SK-N-SH (cell line): ENCODE measurements at regions not wholly inside any gene's neighbourhood (a gene's known extent, or its start where the extent isn't known, plus 50 kb on each side); places are given as distances from the start of the nearest gene placed in this dataset.

Experiments used
- CTCF ChIA-PET: fragments of 300-600, 350-600 bp; formaldehyde crosslinking; extraction: SDS; loops from one replicate; lab custom pipeline; 2021; lab: Yijun Ruan, JAX
- POLR2A ChIA-PET: fragments of 350-600 bp; sonication (Branson Sonifier 250); formaldehyde crosslinking; extraction: SDS; loops from one replicate; lab custom pipeline; 2020; ENCODE audit warnings: antibody characterized with exemption, inconsistent platforms; lab: Yijun Ruan, JAX
- DNase-seq: peaks from one replicate; pipeline ENCODE4 v3.0.0; 2012
- H2AFZ ChIP-seq: fragments of 200-600 bp; sonication (generic); 2 replicates; pipeline ENCODE4 v1.8.1; 2016; ENCODE audit warnings: antibody characterized with exemption, mild to moderate bottlenecking, low read depth
- H3F3A ChIP-seq: fragments of 200-600 bp; sonication (generic); replicated peaks from 2 replicates; pipeline ENCODE3; 2016; ENCODE audit warnings: antibody characterized with exemption, mild to moderate bottlenecking; ENCODE audit not compliant: insufficient read depth
- H3K27ac ChIP-seq, 2 experiments: fragments of 200-500 bp in 1 of 2; fragments of 200-600 bp in 1 of 2; sonication (Bioruptor generic) in 1 of 2; sonication (generic), shearing (Covaris generic) in 1 of 2; 2 replicates each; pipeline versions ENCODE4 v1.5.1 to v1.6.1; 2014 to 2016; ENCODE audit warnings: low read depth in 2 of 2, inconsistent platforms in 1 of 2, low read length in 1 of 2, mild to moderate bottlenecking in 1 of 2, mixed read lengths in 1 of 2
- H3K27me3 ChIP-seq: fragments of 200-600 bp; sonication (generic), shearing (Covaris generic); 2 replicates; pipeline ENCODE4 v1.6.1; 2016; ENCODE audit warnings: mixed run types; ENCODE audit not compliant: insufficient read depth
- H3K36me3 ChIP-seq, 2 experiments: fragments of 200-500 bp in 1 of 2; fragments of 200-600 bp in 1 of 2; sonication (Bioruptor generic) in 1 of 2; sonication (generic) in 1 of 2; replicated peaks in 1 of 2; 2 replicates each; pipeline versions ENCODE3 to v1.5.1; 2014 to 2016; ENCODE audit warnings: low read length in 1 of 2, mild to moderate bottlenecking in 1 of 2; ENCODE audit not compliant: insufficient read depth in 2 of 2, control insufficient read depth in 1 of 2
- H3K4me1 ChIP-seq, 2 experiments: fragments of 200-500 bp in 1 of 2; fragments of 200-600 bp in 1 of 2; sonication (Bioruptor generic) in 1 of 2; sonication (generic), shearing (Covaris generic) in 1 of 2; 2 replicates each; pipeline versions ENCODE4 v1.5.1 to v1.6.1; 2014 to 2016; ENCODE audit warnings: low read depth in 1 of 2, low read length in 1 of 2, mixed run types in 1 of 2; ENCODE audit not compliant: insufficient read depth in 2 of 2, control insufficient read depth in 1 of 2
- H3K4me2 ChIP-seq: fragments of 200-600 bp; sonication (generic), shearing (Covaris generic); 2 replicates; pipeline ENCODE4 v1.6.1; 2017; ENCODE audit warnings: mixed run types
- H3K4me3 ChIP-seq, 2 experiments: fragments of 200-500 bp in 1 of 2; fragments of 200-600 bp in 1 of 2; sonication (Bioruptor generic) in 1 of 2; sonication (generic), shearing (Covaris generic) in 1 of 2; 2 replicates each; pipeline versions ENCODE4 v1.5.1 to v1.8.1; 2014 to 2016; ENCODE audit warnings: low read depth in 2 of 2, inconsistent platforms in 1 of 2, low read length in 1 of 2, mild to moderate bottlenecking in 1 of 2, mixed read lengths in 1 of 2, moderate library complexity in 1 of 2
- H3K79me2 ChIP-seq: fragments of 200-600 bp; sonication (generic); 2 replicates; pipeline ENCODE4 v1.8.1; 2017; ENCODE audit warnings: mild to moderate bottlenecking; ENCODE audit not compliant: insufficient read depth
- H3K9ac ChIP-seq: fragments of 200-600 bp; sonication (generic); 2 replicates; pipeline ENCODE4 v1.6.1; 2017; ENCODE audit warnings: mixed run types
- H3K9me2 ChIP-seq: fragments of 200-600 bp; sonication (generic); 2 replicates; pipeline ENCODE4 v1.6.1; 2017; ENCODE audit warnings: mixed run types
- H3K9me3 ChIP-seq: fragments of 200-600 bp; sonication (generic); 2 replicates; pipeline ENCODE4 v1.6.1; 2017; ENCODE audit warnings: mixed run types, mild to moderate bottlenecking, moderate library complexity
- H4K20me1 ChIP-seq: fragments of 200-600 bp; sonication (generic); 2 replicates; pipeline ENCODE4 v1.6.1; 2017; ENCODE audit warnings: mild to moderate bottlenecking, mixed run types; ENCODE audit not compliant: insufficient read depth
- CHD2 ChIP-seq: fragments of 150-350 bp; IDR thresholded peaks from 2 replicates; pipeline ENCODE4 v1.6.1; 2018; ENCODE audit warnings: low read length; ENCODE audit not compliant: partially characterized antibody
- CTCF ChIP-seq: fragments of 200-600 bp; sonication (generic); IDR thresholded peaks from 2 replicates; pipeline ENCODE4 v1.6.1; 2017; ENCODE audit warnings: antibody characterized with exemption, mild to moderate bottlenecking, moderate library complexity
- EP300 ChIP-seq, 2 experiments: IDR thresholded peaks; 2 replicates each; pipeline versions ENCODE4 v1.4.0 to v1.6.1; 2012; ENCODE audit warnings: borderline replicate concordance in 1 of 2, low read depth in 1 of 2, low read length in 1 of 2
- EZH2phosphoT487 ChIP-seq: fragments of 200-600 bp; sonication (generic); IDR thresholded peaks from 2 replicates; pipeline ENCODE4 v1.6.1; 2017; ENCODE audit warnings: low read depth, mixed run types, mild to moderate bottlenecking, antibody characterized with exemption, moderate library complexity, borderline replicate concordance
- FOXJ3 ChIP-seq: sonication (generic); formaldehyde crosslinking; IDR thresholded peaks from 2 replicates; pipeline ENCODE4 v1.5.1; 2020; ENCODE audit warnings: mild to moderate bottlenecking, missing genetic modification reagents
- FOXM1 ChIP-seq: IDR thresholded peaks from 2 replicates; pipeline ENCODE4 v1.4.0; 2012; ENCODE audit warnings: low read depth, mild to moderate bottlenecking
- IRF3 ChIP-seq: fragments of 150-350 bp; IDR thresholded peaks from 2 replicates; pipeline ENCODE4 v1.6.1; 2016; ENCODE audit warnings: mild to moderate bottlenecking, low read depth, low read length
- MEF2A ChIP-seq: IDR thresholded peaks from 2 replicates; pipeline ENCODE4 v1.4.0; 2012; ENCODE audit warnings: low read depth, borderline replicate concordance
- MXI1 ChIP-seq: IDR thresholded peaks from 2 replicates; pipeline ENCODE4 v1.6.1; 2012; ENCODE audit warnings: mild to moderate bottlenecking, low read depth, low read length, improper control_type of control experiment
- NRF1 ChIP-seq: IDR thresholded peaks from 2 replicates; pipeline ENCODE4 v1.6.1; 2012; ENCODE audit warnings: low read depth, mild to moderate bottlenecking, low read length
- POLR2AphosphoS5 ChIP-seq: IDR thresholded peaks from 2 replicates; pipeline ENCODE4 v1.6.1; 2012; ENCODE audit warnings: low read depth, low read length
- REST ChIP-seq: IDR thresholded peaks from 2 replicates; pipeline ENCODE4 v1.6.1; 2012; ENCODE audit warnings: mild to moderate bottlenecking, low read depth, low read length, moderate library complexity
- RFX5 ChIP-seq: IDR thresholded peaks from 2 replicates; pipeline ENCODE4 v1.6.1; 2012; ENCODE audit warnings: mild to moderate bottlenecking, improper control_type of control experiment, low read length
- RXRA ChIP-seq: IDR thresholded peaks from 2 replicates; pipeline ENCODE4 v1.4.0; 2012; ENCODE audit warnings: low read depth, mild to moderate bottlenecking, borderline replicate concordance
- SIN3A ChIP-seq: IDR thresholded peaks from 2 replicates; pipeline ENCODE4 v1.6.1; 2012; ENCODE audit warnings: low read depth, mild to moderate bottlenecking, low read length, moderate library complexity, borderline replicate concordance
- TCF12 ChIP-seq: IDR thresholded peaks from 2 replicates; pipeline ENCODE4 v1.4.0; 2012
- USF1 ChIP-seq: IDR thresholded peaks from 2 replicates; pipeline ENCODE4 v1.4.0; 2012; ENCODE audit warnings: low read depth, borderline replicate concordance
- USF2 ChIP-seq: fragments of 150-350 bp; IDR thresholded peaks from 2 replicates; pipeline ENCODE4 v1.6.1; 2017; ENCODE audit warnings: antibody characterized with exemption, low read length, low read depth, borderline replicate concordance
- WGBS: methylation state at CpG from one replicate; pipeline ENCODE4 v1.1.6; 2017; ENCODE audit warnings: low lambda C conversion rate; 5-methylcytosine and 5-hydroxymethylcytosine counted together

GRCh38 chr2:234845602-234846590 is 105.9 kb upstream of the SH3BP4 start:
- 81% methylated on average over 10 of the region's 10 CpGs for WGBS
- Histone ChIP-seq H3K79me2 (no peaks in the 10 kb centered on the region), H4K20me1 (no peaks in the 10 kb centered on the region), H3F3A (peaks cover 2% of the 10 kb centered on the region), H3K4me1 (peaks cover 0 to 8% of the 10 kb centered on the region in 2 experiments; a peak in 2 of 4 replicates), H3K36me3 (no peaks in the 10 kb centered on the region), H3K4me2 (no peak overlapping the region), H2AFZ (no peak overlapping the region), H3K9ac (no peak overlapping the region)
- ChIA-PET CTCF (interaction anchor here (0.7 to 0.9 kb wide), 2 partner anchors 11 to 261 kb away, joined by 3 read pairs; no protein-coding TSS in a partner anchor), POLR2A (interaction anchor here (0.6 kb wide), 1 partner anchor 16 kb away, joined by 3 read pairs; no protein-coding TSS in a partner anchor)
- TF ChIP-seq USF2 (no peak), SIN3A (no peak), EZH2phosphoT487 (no peak), IRF3 (no peak), EP300 (IDR thresholded peaks at IDR 0.05; ENCODE audit: borderline replicate concordance in 1 of 2, low read depth in 1 of 2, low read length in 1 of 2) (no peak), NRF1 (no peak), CTCF (no peak), RFX5 (no peak), CHD2 (no peak), USF1 (no peak), MEF2A (no peak), RXRA (no peak), REST (no peak), FOXM1 (no peak), TCF12 (no peak), MXI1 (no peak), POLR2AphosphoS5 (no peak), FOXJ3 (CRISPR knock-in tag) (no peak)
- TF ChIP-seq, all 33 proteins: peak for 0
- Histone ChIP-seq H3K27ac (no peak overlapping the region), H3K4me3 (no peak overlapping the region), H3K9me3 (no peaks in the 10 kb centered on the region), H3K9me2 (no peaks in the 10 kb centered on the region), H3K27me3 (no peaks in the 10 kb centered on the region)
- no peak for DNase-seq
